ENCODE measurements at regions not wholly inside any gene's neighbourhood (a gene's known extent, or its start where the extent isn't known, plus 50 kb on each side); places are given as distances from the start of the nearest gene placed in this dataset.

GRCh38 chr2:134770702-134771101, 51.9 kb upstream of the TMEM163 start:
- no peak for DNase-seq

- no peak for DNase-seq
Measured at GRCh38 chr2:134771313-134771801, 52.6 kb upstream of the TMEM163 start.

- DNase-seq, result no peak
Measured at GRCh38 chr2:134772493-134773169, 53.8 kb upstream of the TMEM163 start.

GRCh38 chr2:134773335-134773734, 54.5 kb upstream of the TMEM163 start:
- peak; percentile 59 for DNase-seq

- DNase-seq, result peak; percentile 51
Measured at GRCh38 chr2:134773759-134774742, 55.3 kb upstream of the TMEM163 start.

- DNase-seq, result peak; percentile 75
Measured at GRCh38 chr2:134774786-134775641, 56.2 kb upstream of the TMEM163 start.

- DNase-seq, result no peak
Measured at GRCh38 chr2:134776836-134777235, 58.0 kb upstream of the TMEM163 start.

GRCh38 chr2:134777593-134777992, 58.8 kb upstream of the TMEM163 start:
- no peak for DNase-seq

- DNase-seq, result no peak
Measured at GRCh38 chr2:134778372-134778771, 59.6 kb upstream of the TMEM163 start.

GRCh38 chr2:134780972-134781371, 57.4 kb upstream of the ACMSD start:
- no peak for DNase-seq

- no peak for DNase-seq
Measured at GRCh38 chr2:134782107-134782506, 56.3 kb upstream of the ACMSD start.

- DNase-seq, result peak; percentile 78
Measured at GRCh38 chr2:134782792-134783191, 55.6 kb upstream of the ACMSD start.

GRCh38 chr2:134783912-134784311, 54.5 kb upstream of the ACMSD start:
- peak; percentile 33 for DNase-seq

GRCh38 chr2:134785659-134786430, 52.6 kb upstream of the ACMSD start:
- DNase-seq, result no peak

GRCh38 chr2:134788417-134788816, 50.0 kb upstream of the ACMSD start:
- DNase-seq, result no peak
